H1 (cell line): ENCODE measurements at regions not wholly inside any gene's neighbourhood (a gene's known extent, or its start where the extent isn't known, plus 50 kb on each side); places are given as distances from the start of the nearest gene placed in this dataset.

ENCODE experiments used
- CTCF ChIA-PET: fragments of 300-600 bp; sonication (Branson Sonifier 250); formaldehyde crosslinking; loops from one replicate; lab custom pipeline; 2021; ENCODE audit not compliant: partially characterized antibody; lab: Charles Lee
- POLR2A ChIA-PET: fragments of 300-600 bp; sonication (Branson Sonifier 250); formaldehyde crosslinking; loops from one replicate; lab custom pipeline; 2021; ENCODE audit warnings: inconsistent platforms; ENCODE audit not compliant: partially characterized antibody; lab: Charles Lee
- DNase-seq, 2 experiments: peaks; one replicate each; pipeline versions ENCODE4 v3.0.0 to v3.0.0-alpha.2; 2010 to 2022; ENCODE audit warnings: low spot score in 2 of 2, low read depth in 1 of 2, mixed read lengths in 1 of 2
- FAIRE-seq: peaks from 2 replicates; lab custom pipeline; 2011; peaks lifted over from hg19 to GRCh38; lab: Jason Lieb, UNC
- H2AFZ ChIP-seq: 2 replicates; pipeline ENCODE4 v1.8.1; 2012; ENCODE audit warnings: low read length, inconsistent platforms
- H2AK5ac ChIP-seq: 2 replicates; pipeline ENCODE4 v1.6.1; 2013; ENCODE audit warnings: low read depth, low read length
- H2BK120ac ChIP-seq: replicated peaks from 2 replicates; pipeline ENCODE3; 2013; ENCODE audit warnings: low read depth, low read length, inconsistent platforms
- H2BK12ac ChIP-seq: 2 replicates; pipeline ENCODE4 v1.6.1; 2013; ENCODE audit warnings: low read depth, low read length
- H2BK15ac ChIP-seq: 2 replicates; pipeline ENCODE4 v1.6.1; 2013; ENCODE audit warnings: low read length
- H2BK20ac ChIP-seq: 2 replicates; pipeline ENCODE4 v1.6.1; 2013; ENCODE audit warnings: low read length
- H2BK5ac ChIP-seq: 2 replicates; pipeline ENCODE4 v1.6.1; 2013; ENCODE audit warnings: low read depth, low read length
- H3K14ac ChIP-seq: 2 replicates; pipeline ENCODE4 v1.6.1; 2013; ENCODE audit warnings: inconsistent platforms; ENCODE audit not compliant: insufficient read length
- H3K18ac ChIP-seq: 2 replicates; pipeline ENCODE4 v1.6.1; 2013; ENCODE audit warnings: low read length; ENCODE audit errors: extremely low read depth
- H3K23ac ChIP-seq: 2 replicates; pipeline ENCODE4 v1.6.1; 2013; ENCODE audit warnings: inconsistent platforms; ENCODE audit not compliant: insufficient read length
- H3K23me2 ChIP-seq: 2 replicates; pipeline ENCODE4 v1.6.1; 2013; ENCODE audit warnings: low read depth, low read length
- H3K27ac ChIP-seq: 2 replicates; pipeline ENCODE4 v1.6.1; 2011; ENCODE audit warnings: low read depth, low read length, inconsistent platforms
- H3K27me3 ChIP-seq, 4 experiments: replicated peaks in 1 of 4; 1 replicate in 1 of 4; 2 replicates in 3 of 4; pipeline versions ENCODE4 v1.6.1 to v1.8.1; 2011 to 2013; ENCODE audit warnings: low read length in 3 of 4, mild to moderate bottlenecking in 3 of 4, inconsistent platforms in 2 of 4, mixed read lengths in 2 of 4, moderate library complexity in 1 of 4; ENCODE audit not compliant: control insufficient read depth in 3 of 4, insufficient read depth in 3 of 4; ENCODE audit errors: extremely low read depth in 1 of 4
- H3K36me3 ChIP-seq, 4 experiments: 2 replicates each; pipeline versions ENCODE4 v1.6.1 to v1.8.1; 2011 to 2013; ENCODE audit warnings: mild to moderate bottlenecking in 4 of 4, low read length in 3 of 4, moderate library complexity in 2 of 4, control low read depth in 1 of 4, inconsistent platforms in 1 of 4; ENCODE audit not compliant: insufficient read depth in 4 of 4, control insufficient read depth in 2 of 4
- H3K4ac ChIP-seq: replicated peaks from 2 replicates; pipeline ENCODE3; 2013; ENCODE audit warnings: low read length, low read depth, mixed read lengths, inconsistent platforms; ENCODE audit not compliant: insufficient read length
- H3K4me1 ChIP-seq, 4 experiments: replicated peaks in 1 of 4; 1 replicate in 1 of 4; 2 replicates in 3 of 4; pipeline versions ENCODE4 v1.6.1 to v1.8.1; 2011 to 2013; ENCODE audit warnings: low read length in 3 of 4, inconsistent platforms in 2 of 4, mixed read lengths in 1 of 4; ENCODE audit not compliant: insufficient read depth in 4 of 4, control insufficient read depth in 3 of 4
- H3K4me2 ChIP-seq, 2 experiments: 2 replicates each; pipeline versions ENCODE4 v1.6.1 to v1.8.1; 2011 to 2013; ENCODE audit warnings: low read depth in 2 of 2, low read length in 2 of 2, control low read depth in 1 of 2, inconsistent platforms in 1 of 2, mild to moderate bottlenecking in 1 of 2; ENCODE audit not compliant: insufficient read depth in 1 of 2
- H3K4me3 ChIP-seq, 4 experiments: fragments of 200-600, 300-600 bp in 1 of 4; sonication (generic), shearing (Covaris generic), sonication (Bioruptor Twin) in 1 of 4; 2 replicates each; pipeline versions ENCODE4 v1.5.1 to v1.8.1; 2011 to 2016; ENCODE audit warnings: low read length in 4 of 4, low read depth in 3 of 4, control low read depth in 2 of 4, inconsistent platforms in 2 of 4, mild to moderate bottlenecking in 2 of 4, mixed read lengths in 1 of 4, moderate library complexity in 1 of 4; ENCODE audit not compliant: insufficient read depth in 2 of 4; ENCODE audit errors: extremely low read depth in 1 of 4
- H3K56ac ChIP-seq: replicated peaks from 2 replicates; pipeline ENCODE3; 2013; ENCODE audit warnings: low read depth, mild to moderate bottlenecking, mixed read lengths, low read length, inconsistent platforms; ENCODE audit not compliant: insufficient read length
- H3K79me1 ChIP-seq: 2 replicates; pipeline ENCODE4 v1.6.1; 2013; ENCODE audit warnings: low read depth, low read length, control low read depth
- H3K79me2 ChIP-seq, 2 experiments: 2 replicates each; pipeline versions ENCODE4 v1.6.1 to v1.8.1; 2012 to 2013; ENCODE audit warnings: low read length in 2 of 2, mild to moderate bottlenecking in 2 of 2, inconsistent platforms in 1 of 2; ENCODE audit not compliant: insufficient read depth in 2 of 2, control insufficient read depth in 1 of 2
- H3K9ac ChIP-seq, 4 experiments: replicated peaks in 1 of 4; 1 replicate in 1 of 4; 2 replicates in 3 of 4; pipeline versions ENCODE4 v1.6.1 to v1.8.1; 2011 to 2013; ENCODE audit warnings: low read depth in 3 of 4, low read length in 3 of 4, control low read depth in 2 of 4, mild to moderate bottlenecking in 2 of 4, moderate library complexity in 2 of 4, inconsistent platforms in 1 of 4; ENCODE audit errors: extremely low read depth in 1 of 4
- H3K9me3 ChIP-seq, 2 experiments: 2 replicates each; pipeline versions ENCODE4 v1.6.1 to v1.8.1; 2012 to 2013; ENCODE audit warnings: mild to moderate bottlenecking in 2 of 2, moderate library complexity in 2 of 2, control low read depth in 1 of 2, inconsistent platforms in 1 of 2, low read depth in 1 of 2, low read length in 1 of 2, mixed read lengths in 1 of 2; ENCODE audit not compliant: insufficient read depth in 2 of 2
- H4K20me1 ChIP-seq, 2 experiments: replicated peaks in 1 of 2; 2 replicates each; pipeline versions ENCODE3 to v1.8.1; 2011 to 2013; ENCODE audit warnings: inconsistent platforms in 2 of 2, low read length in 2 of 2, mild to moderate bottlenecking in 1 of 2; ENCODE audit not compliant: insufficient read depth in 2 of 2, control insufficient read depth in 1 of 2
- H4K5ac ChIP-seq: 2 replicates; pipeline ENCODE4 v1.6.1; 2013; ENCODE audit warnings: low read length, low read depth, mixed read lengths, inconsistent platforms; ENCODE audit not compliant: insufficient read length
- H4K8ac ChIP-seq: 2 replicates; pipeline ENCODE4 v1.8.0; 2013; ENCODE audit warnings: mild to moderate bottlenecking, moderate library complexity, low read length, inconsistent platforms; ENCODE audit not compliant: insufficient read depth; ENCODE audit errors: extremely low read depth
- H4K91ac ChIP-seq: replicated peaks from 2 replicates; pipeline ENCODE3; 2013; ENCODE audit warnings: low read length, mixed read lengths, inconsistent platforms; ENCODE audit not compliant: insufficient read length
- BACH1 ChIP-seq: IDR thresholded peaks from 2 replicates; pipeline ENCODE4 v1.6.1; 2012; ENCODE audit warnings: low read length, improper control_type of control experiment
- NANOG ChIP-seq: IDR thresholded peaks from 2 replicates; pipeline ENCODE4 v1.6.1; 2011; ENCODE audit warnings: low read length, low read depth, mild to moderate bottlenecking, inconsistent platforms; ENCODE audit not compliant: insufficient read depth, poor library complexity, severe bottlenecking
- SP4 ChIP-seq: IDR thresholded peaks from 2 replicates; pipeline ENCODE4 v1.6.1; 2012; ENCODE audit warnings: low read length, inconsistent platforms
- WGBS, 2 experiments: shearing (Covaris generic) in 1 of 2; methylation state at CpG; one replicate each; pipeline versions ENCODE4 v1.1.6 to v1.1.7; 2013 to 2015; ENCODE audit warnings: low lambda C conversion rate in 2 of 2, mixed read lengths in 2 of 2, inconsistent platforms in 1 of 2, low coverage in 1 of 2, missing lambda C conversion rate in 1 of 2; ENCODE audit not compliant: insufficient replicate concordance in 2 of 2, insufficient coverage in 1 of 2, insufficient read length in 1 of 2; ENCODE audit errors: extremely low coverage in 1 of 2, missing lambda C conversion rate in 1 of 2; 5-methylcytosine and 5-hydroxymethylcytosine counted together

- FAIRE-seq (no peak), DNase-seq (no peak)
- ChIA-PET CTCF (no interaction called here), POLR2A (interaction anchor here (1.0 kb wide), 1 partner anchor 17 kb away, joined by 3 read pairs; no protein-coding TSS in a partner anchor)
- H3K79me2 ChIP-seq, result no peaks in the 10 kb centered on the region
- H4K5ac ChIP-seq, result no peak overlapping the region
- H3K79me1 ChIP-seq, result no peaks in the 10 kb centered on the region
- H3K4me3 ChIP-seq, result no peak overlapping the region
- no peaks in the 10 kb centered on the region for H3K36me3 ChIP-seq
- no peak overlapping the region for H4K91ac ChIP-seq
- no peak overlapping the region for H2AK5ac ChIP-seq
- no peak overlapping the region for H4K8ac ChIP-seq
- peaks cover 0 to 3% (median 0%) of the 10 kb centered on the region in 4 experiments; a peak in 1 of 7 replicates for H3K4me1 ChIP-seq
- H3K4ac ChIP-seq, result no peak overlapping the region
- no peak overlapping the region for H2AFZ ChIP-seq
- no peak for TF ChIP-seq BACH1
- no peak for TF ChIP-seq NANOG
- no peak for TF ChIP-seq SP4
- no peaks in the 10 kb centered on the region for H3K27me3 ChIP-seq
- H3K9ac ChIP-seq, result no peak overlapping the region
- no peak overlapping the region for H2BK15ac ChIP-seq
- H3K56ac ChIP-seq, result no peak overlapping the region
- WGBS, 2 experiments, result 94% methylated on average over 3 of the region's 3 CpGs; no CpG with 5 or more reads in 1 of the 2 experiments
- no peaks in the 10 kb centered on the region for H3K9me3 ChIP-seq
- no peak overlapping the region for H3K18ac ChIP-seq
- no peak overlapping the region for H2BK20ac ChIP-seq
- H3K27ac ChIP-seq, result no peak overlapping the region
- H2BK120ac ChIP-seq, result no peak overlapping the region
- no peak overlapping the region for H3K23ac ChIP-seq
- no peaks in the 10 kb centered on the region for H4K20me1 ChIP-seq
- H2BK12ac ChIP-seq, result no peak overlapping the region
- H3K23me2 ChIP-seq, result no peaks in the 10 kb centered on the region
- no peak overlapping the region for H3K4me2 ChIP-seq
- H2BK5ac ChIP-seq, result no peak overlapping the region
- no peak overlapping the region for H3K14ac ChIP-seq
Measured at GRCh38 chr6:140915551-140915950, 1217.2 kb upstream of the GJE1 start.
